Rectal smooth muscle tissue (tissue), 1 donor: ENCODE measurements at regions not wholly inside any gene's neighbourhood (a gene's known extent, or its start where the extent isn't known, plus 50 kb on each side); places are given as distances from the start of the nearest gene placed in this dataset.
"Not testable (repeated sequence)": the region's sequence is repeated elsewhere in the genome, so short reads cannot be mapped to it uniquely, and the experiment has no call there.

Source experiments
- H3K27ac ChIP-seq: one replicate; pipeline ENCODE4 v1.7.0; 2013; ENCODE audit warnings: low read depth, low read length, inconsistent platforms
- H3K27me3 ChIP-seq: one replicate; pipeline ENCODE4 v1.7.0; 2013; ENCODE audit warnings: low read length; ENCODE audit not compliant: control insufficient read depth, insufficient read depth
- H3K36me3 ChIP-seq: one replicate; pipeline ENCODE4 v1.7.0; 2013; ENCODE audit warnings: low read length; ENCODE audit not compliant: control insufficient read depth, insufficient read depth
- H3K4me1 ChIP-seq: one replicate; pipeline ENCODE4 v1.7.0; 2013; ENCODE audit warnings: low read length; ENCODE audit not compliant: control insufficient read depth, insufficient read depth
- H3K4me3 ChIP-seq: one replicate; pipeline ENCODE4 v1.7.0; 2013; ENCODE audit warnings: low read length
- H3K9ac ChIP-seq: one replicate; pipeline ENCODE4 v1.7.0; 2013; ENCODE audit warnings: low read length

DNA sequence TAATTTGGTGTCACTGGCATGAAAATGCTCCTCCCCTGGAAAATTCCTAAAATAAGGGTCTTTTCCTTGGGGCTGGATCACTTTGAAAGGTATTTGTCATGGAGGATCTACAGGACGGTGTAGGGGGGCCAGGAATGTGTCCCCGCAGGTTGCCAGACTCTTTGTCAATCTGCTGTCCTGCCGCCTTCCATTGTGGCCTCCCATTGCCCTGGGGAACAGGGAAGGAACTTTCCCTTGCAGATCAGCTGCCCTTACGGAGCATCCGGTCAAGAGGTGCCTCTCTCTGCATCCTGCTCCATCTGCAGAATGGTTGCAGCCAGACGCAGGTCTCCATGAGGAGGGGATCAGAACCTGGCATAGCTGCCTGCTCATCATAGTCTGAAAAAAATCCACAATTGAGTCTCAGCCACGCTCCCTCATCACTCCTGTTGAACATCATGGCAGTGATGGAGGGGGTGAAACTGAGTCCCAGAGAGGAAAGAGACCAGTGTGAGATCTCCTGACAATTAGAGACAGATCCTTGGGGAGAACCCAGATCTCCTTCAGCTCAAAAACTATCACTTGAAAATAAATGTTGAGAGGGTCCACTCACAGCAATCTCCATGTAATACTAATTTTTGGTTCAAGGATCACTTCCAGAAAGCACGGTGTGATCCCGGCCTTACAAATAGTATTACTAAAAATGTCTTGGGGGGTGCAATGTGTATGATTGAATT lies 244.8 kb downstream of the MYCN start:
- Histone ChIP-seq H3K27me3 (no peaks in the 10 kb centered on the region), H3K4me3 (no peak overlapping the region), H3K36me3 (no peaks in the 10 kb centered on the region), H3K9ac (no peak overlapping the region), H3K27ac (no peak overlapping the region), H3K4me1 (no peaks in the 10 kb centered on the region)

DNA sequence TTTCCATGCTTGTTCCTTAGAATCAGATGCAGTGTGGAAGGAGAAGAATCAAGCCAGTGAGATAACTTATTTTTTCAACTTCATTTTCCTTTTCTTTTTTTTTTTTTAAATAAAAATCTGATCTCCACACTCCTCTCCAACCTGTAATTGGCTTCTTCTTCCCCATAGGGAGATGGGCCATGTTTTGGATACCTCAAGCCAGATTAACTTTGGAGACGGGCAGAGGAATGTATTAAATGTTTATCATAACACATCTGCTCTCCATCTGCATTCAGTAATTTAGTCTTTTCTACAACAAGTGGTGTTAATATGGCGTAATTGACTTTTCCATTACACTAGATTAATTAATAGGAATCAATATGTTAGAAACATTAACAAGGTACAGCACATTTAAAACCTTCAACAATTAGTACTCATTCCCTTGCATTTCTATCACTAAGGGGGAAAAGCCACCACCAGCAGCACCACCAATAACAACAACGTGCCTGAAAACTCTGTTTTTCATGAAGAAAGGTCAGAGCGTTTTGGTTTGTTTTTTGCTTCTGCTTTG lies 244.1 kb downstream of the MYCN start:
- Histone ChIP-seq H3K4me3 (no peak overlapping the region), H3K9ac (no peak overlapping the region), H3K27me3 (no peaks in the 10 kb centered on the region), H3K4me1 (no peaks in the 10 kb centered on the region), H3K36me3 (no peaks in the 10 kb centered on the region), H3K27ac (no peak overlapping the region)

- Histone ChIP-seq H3K27ac (no peak overlapping the region), H3K4me1 (no peaks in the 10 kb centered on the region), H3K36me3 (no peaks in the 10 kb centered on the region), H3K9ac (no peak overlapping the region), H3K27me3 (no peaks in the 10 kb centered on the region), H3K4me3 (no peak overlapping the region)
Observed at GRCh38 chr2:16183345-16183744, 243.0 kb downstream of the MYCN start.

DNA sequence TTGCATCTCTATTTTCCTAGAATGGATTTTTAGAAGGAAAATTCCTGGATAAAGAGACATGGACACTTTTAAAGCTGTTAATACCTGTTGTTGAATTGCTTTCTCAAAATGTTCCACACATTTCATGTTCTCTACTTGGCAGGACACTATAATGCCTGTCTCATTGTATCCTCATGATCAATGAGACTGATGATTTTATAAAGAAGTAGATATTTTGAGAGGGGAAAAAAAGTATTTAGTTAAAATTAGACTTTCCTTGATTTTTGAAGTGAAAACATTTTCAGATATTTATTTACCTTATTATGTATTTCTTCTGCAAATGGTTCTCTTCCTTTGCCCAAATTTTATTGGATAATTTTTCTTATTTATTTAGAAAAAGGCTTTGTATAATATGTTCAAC lies 242.5 kb downstream of the MYCN start:
- Histone ChIP-seq H3K9ac (no peak overlapping the region), H3K4me1 (no peaks in the 10 kb centered on the region), H3K4me3 (no peak overlapping the region), H3K27me3 (no peaks in the 10 kb centered on the region), H3K27ac (no peak overlapping the region), H3K36me3 (no peaks in the 10 kb centered on the region)

GRCh38 chr2:16182311-16182815 lies 242.0 kb downstream of the MYCN start:
- not testable (repeated sequence) for H3K4me1 ChIP-seq, H3K9ac ChIP-seq, H3K36me3 ChIP-seq, H3K27me3 ChIP-seq, H3K4me3 ChIP-seq, H3K27ac ChIP-seq

DNA sequence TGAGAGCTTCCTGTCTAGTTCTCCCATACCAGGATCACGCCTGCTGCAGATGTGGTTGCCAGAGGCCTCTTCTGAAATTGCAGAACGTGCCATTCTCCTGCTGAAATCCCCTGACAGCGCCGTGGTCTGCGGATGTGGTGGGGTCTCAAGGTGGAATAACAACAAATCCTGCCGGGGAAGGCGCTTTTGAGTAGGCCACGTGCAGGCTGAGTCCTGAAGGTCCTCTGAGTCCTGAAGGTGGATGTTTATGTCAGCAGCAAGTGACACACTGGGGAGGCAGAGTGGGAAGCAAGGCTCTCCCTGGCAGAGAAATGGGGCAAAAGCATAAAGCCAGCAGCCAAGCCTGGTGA lies 241.4 kb downstream of the MYCN start:
- Histone ChIP-seq H3K4me1 (no peaks in the 10 kb centered on the region), H3K27me3 (no peaks in the 10 kb centered on the region), H3K36me3 (no peaks in the 10 kb centered on the region), H3K9ac (no peak overlapping the region), H3K27ac (no peak overlapping the region), H3K4me3 (no peak overlapping the region)

DNA sequence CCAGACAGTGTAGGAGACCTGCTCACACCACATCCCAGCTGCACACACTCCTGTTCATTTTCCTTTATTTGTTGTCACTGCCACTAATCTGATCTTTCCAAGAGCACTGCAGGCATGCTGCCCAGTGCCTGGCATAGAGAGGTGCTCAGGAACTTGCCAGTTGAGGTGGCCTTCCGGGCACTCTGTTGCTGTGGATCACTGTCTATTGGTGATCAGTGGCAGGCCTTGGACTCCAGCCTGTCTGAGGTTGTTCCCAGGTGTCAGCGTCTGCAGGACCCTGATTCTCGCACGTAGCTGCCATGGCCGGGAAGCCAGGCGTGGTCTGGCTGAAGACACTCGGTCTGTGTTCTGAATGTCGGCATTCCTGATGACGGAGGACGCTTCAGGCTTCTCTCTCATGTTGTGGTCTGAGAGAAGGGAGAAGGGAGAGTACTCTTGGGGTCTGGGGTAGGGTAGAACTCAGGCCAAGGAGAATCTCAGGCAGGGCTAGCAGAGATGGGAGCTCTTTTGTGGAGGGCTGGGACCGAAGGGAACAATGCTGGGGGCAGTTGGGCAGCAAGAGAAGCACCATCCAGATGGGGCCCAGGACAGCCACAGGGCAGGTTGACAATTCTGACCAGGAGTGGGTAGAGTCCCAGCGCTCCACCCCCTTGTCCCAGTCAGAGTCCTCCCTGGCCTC lies 240.9 kb downstream of the MYCN start:
- H3K36me3 ChIP-seq, result no peaks in the 10 kb centered on the region
- H3K4me3 ChIP-seq, result no peak overlapping the region
- no peaks in the 10 kb centered on the region for H3K27me3 ChIP-seq
- no peak overlapping the region for H3K9ac ChIP-seq
- no peaks in the 10 kb centered on the region for H3K4me1 ChIP-seq
- H3K27ac ChIP-seq, result no peak overlapping the region

GRCh38 chr2:16180631-16181030 lies 240.3 kb downstream of the MYCN start:
- H3K4me1 ChIP-seq, result no peaks in the 10 kb centered on the region
- H3K36me3 ChIP-seq, result no peaks in the 10 kb centered on the region
- H3K27ac ChIP-seq, result no peak overlapping the region
- H3K4me3 ChIP-seq, result no peak overlapping the region
- H3K27me3 ChIP-seq, result no peaks in the 10 kb centered on the region
- H3K9ac ChIP-seq, result no peak overlapping the region

GRCh38 chr2:16179701-16180416 lies 239.5 kb downstream of the MYCN start:
- H3K9ac ChIP-seq, result no peak overlapping the region
- no peak overlapping the region for H3K4me3 ChIP-seq
- H3K27ac ChIP-seq, result no peak overlapping the region
- H3K27me3 ChIP-seq, result no peaks in the 10 kb centered on the region
- no peaks in the 10 kb centered on the region for H3K4me1 ChIP-seq
- H3K36me3 ChIP-seq, result no peaks in the 10 kb centered on the region

DNA sequence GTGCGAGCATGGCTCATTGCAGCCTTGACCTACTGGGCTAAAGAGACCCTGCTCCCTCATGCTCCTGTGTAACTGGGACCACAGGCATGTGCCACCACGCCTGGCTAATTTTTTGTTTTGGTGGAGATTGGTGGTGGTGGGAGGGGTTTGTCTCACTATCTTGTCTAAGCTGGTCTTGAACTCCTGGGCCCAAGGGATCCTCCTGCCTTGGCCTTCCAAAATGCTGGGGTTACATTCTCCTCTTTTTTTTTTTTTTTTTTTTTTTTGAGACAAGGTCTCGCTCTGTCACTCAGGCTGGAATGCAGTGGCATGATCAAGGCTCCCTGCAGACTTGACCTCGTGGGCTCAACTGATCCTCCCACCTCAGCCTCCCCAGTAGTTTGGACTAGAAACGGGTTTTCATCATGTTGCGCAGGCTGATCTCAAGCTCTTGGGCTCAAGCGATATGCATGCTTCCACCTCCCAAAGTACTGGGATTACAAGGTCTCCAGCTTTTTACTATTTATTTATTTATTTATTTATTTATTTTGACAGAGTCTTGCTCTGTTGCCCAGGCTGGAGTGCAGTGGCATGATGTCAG lies 238.3 kb downstream of the MYCN start:
- Histone ChIP-seq H3K4me3 (no peak overlapping the region), H3K9ac (no peak overlapping the region), H3K36me3 (no peaks in the 10 kb centered on the region), H3K4me1 (no peaks in the 10 kb centered on the region), H3K27ac (no peak overlapping the region), H3K27me3 (no peaks in the 10 kb centered on the region)

DNA sequence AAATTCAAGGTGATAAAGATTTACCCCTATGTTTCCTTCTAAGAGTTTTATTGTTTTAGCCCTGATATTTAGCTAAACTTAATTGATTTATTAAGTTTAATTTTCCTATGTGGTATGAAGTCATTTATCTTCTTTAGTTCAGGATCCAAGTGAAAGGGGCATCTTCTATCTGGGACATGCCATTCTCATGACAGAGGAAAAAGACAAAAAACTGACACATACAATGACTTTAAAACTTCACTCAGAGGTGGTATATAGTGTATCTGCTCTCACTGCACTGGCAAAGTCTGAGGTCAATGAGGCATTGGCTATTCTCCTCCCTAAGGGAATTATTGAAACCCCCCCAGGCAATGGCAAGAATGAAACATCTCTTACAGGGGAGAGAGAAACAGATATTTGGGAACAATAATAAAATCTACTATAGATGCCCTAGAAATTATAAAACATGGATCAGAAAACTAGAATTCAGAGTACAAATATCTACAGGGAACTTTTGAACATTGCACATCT lies 237.4 kb downstream of the MYCN start:
- H3K27ac ChIP-seq, result no peak overlapping the region
- H3K4me3 ChIP-seq, result no peak overlapping the region
- H3K36me3 ChIP-seq, result no peaks in the 10 kb centered on the region
- no peaks in the 10 kb centered on the region for H3K27me3 ChIP-seq
- H3K4me1 ChIP-seq, result no peaks in the 10 kb centered on the region
- no peak overlapping the region for H3K9ac ChIP-seq

DNA sequence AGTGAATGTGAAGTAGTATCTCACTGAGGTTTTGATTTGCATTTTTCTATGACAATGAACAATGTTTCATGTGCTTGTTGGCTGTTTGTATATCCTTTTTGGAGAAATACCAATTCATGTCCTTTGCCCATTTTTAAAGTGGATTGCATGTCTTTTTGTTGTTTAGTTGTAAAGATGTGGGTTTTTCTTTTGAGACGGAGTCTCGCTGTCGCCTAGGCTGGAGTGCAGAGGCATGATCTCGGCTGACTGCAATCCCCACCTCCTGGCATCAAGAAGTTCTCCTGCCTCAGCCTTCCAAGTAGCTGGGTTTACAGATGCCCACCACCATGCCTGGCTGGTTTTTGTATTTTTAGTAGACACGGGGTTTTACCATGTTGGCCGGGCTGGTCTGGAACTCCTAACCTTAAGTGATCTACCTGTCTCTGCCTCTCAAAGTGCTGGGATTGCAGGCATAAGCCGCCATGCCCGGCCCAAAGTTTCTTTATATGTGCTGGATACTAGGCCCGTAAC lies 236.7 kb downstream of the MYCN start:
- no peak overlapping the region for H3K4me3 ChIP-seq
- no peak overlapping the region for H3K27ac ChIP-seq
- H3K9ac ChIP-seq, result no peak overlapping the region
- no peaks in the 10 kb centered on the region for H3K27me3 ChIP-seq
- no peaks in the 10 kb centered on the region for H3K36me3 ChIP-seq
- H3K4me1 ChIP-seq, result no peaks in the 10 kb centered on the region
